IPS DF 4.7 (cell line): ENCODE measurements at regions not wholly inside any gene's neighbourhood (a gene's known extent, or its start where the extent isn't known, plus 50 kb on each side); places are given as distances from the start of the nearest gene placed in this dataset.
"Not testable (repeated sequence)": the region's sequence is repeated elsewhere in the genome, so short reads cannot be mapped to it uniquely, and the experiment has no call there.

Source experiments
- DNase-seq: peaks from one replicate; pipeline ENCODE4 v3.0.0-alpha.2; 2013; ENCODE audit warnings: low spot score; ENCODE audit errors: extremely low read depth

DNA sequence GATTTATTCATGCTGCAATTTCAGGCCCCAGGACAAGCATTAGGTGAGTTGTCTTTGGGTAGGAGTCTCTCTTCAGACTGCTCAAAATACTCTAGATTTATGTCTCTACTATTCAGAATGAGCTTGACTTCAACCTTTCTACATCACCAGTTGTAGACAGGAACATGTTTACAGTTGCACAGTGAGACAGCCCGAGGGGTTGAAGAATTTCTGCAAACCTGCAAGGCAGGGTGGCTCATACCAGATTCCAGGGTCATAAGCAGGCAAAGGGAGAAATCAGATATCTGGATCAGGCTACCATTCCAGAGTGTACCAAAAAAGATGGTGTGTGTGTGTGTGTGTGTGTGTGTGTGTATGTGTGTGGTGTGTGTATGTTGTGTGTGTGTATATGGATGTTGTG lies 112.4 kb downstream of the SPP2 start:
- DNase-seq = no peak

DNA sequence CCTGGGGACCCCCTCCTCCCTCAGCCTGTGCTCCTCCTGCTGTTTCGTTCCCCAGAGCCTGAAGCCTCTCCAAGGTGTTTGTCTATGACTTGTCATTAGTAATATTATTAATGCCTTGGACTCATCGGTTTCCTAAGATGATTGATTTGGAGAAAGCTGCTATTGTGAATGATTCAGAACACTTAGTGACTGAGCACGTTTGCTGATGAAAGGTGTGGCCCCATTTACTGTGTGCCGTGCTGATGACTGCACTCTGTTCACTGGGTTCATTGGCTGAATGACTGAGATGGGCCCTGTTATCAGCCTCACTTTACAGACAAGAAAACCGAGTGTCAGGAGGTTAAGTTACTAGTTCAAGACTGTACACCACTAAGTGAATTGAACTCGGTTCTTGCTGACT lies 111.4 kb downstream of the SPP2 start:
- DNase-seq = no peak

DNA sequence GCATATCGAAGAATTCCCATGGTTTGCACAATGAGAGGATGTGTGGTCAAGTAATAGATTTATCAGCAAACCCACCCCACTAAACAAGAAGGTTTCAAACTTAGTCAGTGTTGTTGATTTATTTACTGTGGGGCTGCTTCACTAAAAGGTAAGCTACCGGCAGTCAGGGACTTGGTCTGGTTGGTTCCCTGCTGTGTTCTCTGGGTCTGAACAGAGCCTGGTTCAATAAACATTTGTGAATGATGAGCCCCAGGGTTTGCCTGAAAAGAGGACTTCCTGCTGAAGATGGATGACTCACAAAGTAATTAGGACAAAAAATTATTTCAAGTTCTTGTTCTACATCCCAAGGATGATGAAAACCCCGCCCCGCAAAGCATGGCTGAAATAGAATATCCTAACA lies 108.3 kb downstream of the SPP2 start:
- DNase-seq = no peak

DNA sequence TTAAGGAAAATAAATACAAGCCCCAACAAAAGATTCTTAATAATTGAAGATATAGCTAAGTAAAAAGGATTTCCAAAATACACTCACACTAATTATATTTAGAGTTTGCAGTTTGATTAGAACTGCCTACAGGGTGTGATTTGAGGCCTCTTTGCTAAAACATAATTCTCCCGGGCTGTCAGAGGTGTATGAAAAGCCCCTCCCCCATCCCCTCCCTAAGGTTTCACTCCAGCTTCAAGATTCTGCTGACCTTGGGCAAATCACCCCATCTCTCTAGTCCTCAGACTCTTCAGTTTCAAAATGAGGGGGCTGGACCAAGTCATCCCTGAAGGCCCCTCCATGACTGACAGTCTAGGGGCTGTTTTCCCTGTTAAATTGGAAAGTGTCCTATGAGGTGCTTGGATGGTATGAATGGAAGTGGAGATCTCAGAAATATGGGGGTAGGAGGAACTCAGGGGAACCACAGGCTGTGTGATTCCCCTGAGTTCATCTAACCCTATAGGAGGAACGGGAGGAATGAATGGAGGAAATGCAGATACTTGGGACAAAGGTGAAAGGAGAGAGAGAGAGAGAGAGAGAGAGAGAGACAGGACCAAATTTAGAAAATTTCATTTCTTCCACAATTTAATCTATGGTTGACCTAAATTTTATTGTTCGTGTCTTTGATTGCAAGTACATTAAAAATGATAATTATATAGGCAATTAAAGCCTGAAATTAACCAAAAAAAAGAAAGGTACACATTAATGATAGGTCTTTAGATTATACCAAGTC lies 107.5 kb downstream of the SPP2 start:
- no peak for DNase-seq

DNA sequence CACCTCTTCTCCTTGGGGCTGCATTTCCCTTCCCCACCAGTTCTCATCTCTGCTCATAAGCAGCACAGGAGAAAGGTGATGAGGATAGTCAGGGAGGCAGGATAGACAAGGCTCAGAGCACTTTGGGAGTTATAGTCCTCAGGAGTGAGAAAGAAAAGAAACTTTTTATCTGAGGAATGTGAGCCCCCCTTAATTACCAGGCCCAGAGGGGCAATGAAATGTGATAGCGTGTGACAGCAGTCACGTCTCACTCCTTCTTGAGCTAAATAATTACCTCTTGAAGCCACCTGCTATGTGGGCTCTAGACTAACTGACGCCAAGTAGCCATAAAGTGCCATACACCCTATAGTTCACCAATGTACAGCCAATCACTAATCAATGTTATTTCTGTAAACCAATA lies 105.8 kb downstream of the SPP2 start:
- DNase-seq = no peak

DNA sequence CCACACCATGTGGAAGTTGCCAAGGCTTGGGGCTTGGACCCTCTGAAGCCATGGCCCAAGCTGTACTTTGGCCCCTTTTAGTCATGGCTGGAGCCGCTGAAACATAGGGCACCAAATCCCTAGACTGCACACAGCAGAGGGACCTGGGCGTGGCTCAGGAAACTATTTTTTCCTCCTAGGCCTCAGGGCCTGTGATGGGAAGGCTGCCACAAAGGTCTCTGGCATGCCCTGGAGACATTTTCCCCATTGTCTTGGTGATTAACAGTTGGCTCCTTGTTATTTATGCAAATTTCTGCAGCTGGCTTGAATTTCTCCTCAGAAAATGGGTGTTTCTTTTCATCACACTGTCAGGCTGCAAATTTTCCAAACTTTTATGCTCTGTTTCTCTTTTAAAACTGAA lies 102.3 kb downstream of the SPP2 start:
- DNase-seq = not testable (repeated sequence)

DNA sequence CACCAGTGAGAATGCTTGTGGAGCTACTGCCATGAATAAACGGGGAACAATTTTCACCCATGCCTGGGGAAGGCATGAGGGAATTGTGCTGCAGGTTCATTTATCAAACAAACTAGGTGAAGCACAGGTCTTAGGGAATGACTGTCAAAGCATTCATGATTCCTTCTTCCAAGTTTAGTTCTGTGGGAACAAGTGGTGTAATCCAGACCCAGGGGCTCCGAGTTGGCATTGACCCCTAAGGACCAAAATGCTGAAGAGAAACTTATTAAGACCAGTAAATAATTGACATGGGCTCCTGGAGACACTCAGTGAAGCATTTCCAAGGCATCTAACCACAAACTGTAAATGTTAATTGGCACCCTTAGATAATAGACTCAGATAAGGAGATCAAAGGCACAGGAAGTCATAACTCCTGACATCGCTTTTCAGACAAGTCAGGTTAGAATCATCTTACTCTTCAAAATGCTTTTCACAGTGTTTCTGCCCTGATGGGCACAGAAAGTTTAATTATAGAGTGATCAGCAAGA lies 96.9 kb downstream of the SPP2 start:
- no peak for DNase-seq

DNA sequence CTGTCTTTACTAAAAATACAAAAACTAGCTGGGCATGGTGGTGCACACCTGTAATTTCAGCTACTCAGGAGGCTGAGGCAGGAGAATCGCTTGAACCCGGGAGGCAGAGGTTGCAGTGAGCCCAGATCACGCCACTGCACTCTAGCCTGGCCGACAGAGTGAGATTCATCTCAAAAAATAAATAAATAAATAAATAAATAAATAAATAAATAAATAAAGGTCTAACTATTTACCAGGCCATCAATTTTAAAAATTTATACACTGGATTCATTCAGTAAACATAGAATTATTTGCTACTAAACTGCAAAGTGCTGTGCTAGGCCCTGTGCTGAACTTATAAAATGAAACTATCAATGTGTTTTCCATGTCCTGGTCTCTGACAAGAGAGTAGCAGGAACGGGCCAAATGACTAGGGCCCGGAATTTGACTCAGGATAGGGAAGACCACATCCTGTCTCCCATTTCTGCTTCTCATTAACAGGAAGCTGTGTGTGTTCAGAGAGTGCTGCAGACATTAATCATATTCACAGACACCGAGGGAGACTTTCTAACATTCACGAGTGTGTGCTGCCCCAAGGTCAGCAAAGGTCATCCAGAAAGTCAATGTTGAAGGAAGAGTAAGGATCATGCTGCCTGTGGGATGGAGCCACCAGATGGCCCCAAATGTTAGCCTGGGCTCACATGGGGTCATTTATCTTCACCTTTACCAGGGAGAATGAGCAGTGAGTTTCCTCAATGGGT lies 95.8 kb downstream of the SPP2 start:
- DNase-seq = no peak

DNA sequence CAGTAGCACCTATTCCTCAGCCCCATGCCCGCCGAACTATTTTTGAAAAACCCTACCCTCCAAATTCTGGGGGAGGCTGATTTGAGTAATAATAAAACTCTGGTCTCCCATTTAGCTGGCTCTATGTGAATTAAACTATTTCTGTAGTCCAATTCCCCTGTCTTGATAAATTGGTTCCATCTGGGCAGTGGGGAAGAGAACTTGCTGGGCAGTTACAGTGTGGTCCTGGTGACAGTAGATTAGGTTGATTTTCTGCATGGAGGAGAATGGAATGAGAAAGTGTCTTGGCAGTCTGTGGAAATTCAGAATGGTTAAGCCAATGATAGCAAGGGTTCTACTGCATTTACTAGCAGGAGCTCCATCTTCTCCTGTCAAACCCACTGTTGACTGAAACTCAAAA lies 95.0 kb downstream of the SPP2 start:
- DNase-seq = no peak

DNA sequence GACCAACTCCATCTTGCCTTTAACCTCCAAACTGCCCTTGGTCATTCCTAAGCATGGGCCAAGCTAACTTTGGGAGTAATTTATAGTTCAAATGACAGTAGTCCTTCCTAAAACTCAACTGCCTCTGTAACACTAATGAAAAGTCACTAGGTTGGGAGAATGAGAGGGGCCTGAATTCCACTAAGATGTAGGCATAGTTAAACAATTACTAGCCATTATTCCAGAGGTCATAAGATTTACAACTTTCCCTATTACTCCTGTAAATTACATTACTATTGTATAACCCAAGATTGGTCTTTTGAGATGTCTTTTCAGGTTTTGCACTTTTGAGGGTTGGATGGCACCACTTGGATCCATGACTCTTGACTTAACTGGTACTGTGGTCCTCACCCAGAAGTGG lies 94.6 kb downstream of the SPP2 start:
- no peak for DNase-seq

DNA sequence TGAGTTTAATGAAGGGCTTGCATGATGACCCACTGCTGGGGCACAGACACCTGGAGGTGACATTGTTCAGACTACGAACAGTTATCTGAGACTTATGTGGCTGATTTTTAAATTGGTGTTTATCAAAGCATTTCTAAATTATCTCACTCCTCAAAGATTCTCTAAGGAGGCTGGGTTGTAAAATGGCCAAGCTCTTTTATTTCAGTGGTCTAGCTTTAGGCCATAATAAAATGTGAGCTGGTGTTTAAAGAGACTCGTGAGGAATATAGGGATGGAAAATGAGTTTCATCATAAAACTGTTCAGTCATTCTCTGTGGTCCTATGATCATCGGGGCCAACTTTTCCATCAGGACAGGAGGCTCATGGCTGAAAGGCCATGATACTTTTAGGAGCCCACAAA lies 93.4 kb downstream of the SPP2 start:
- DNase-seq = no peak

DNA sequence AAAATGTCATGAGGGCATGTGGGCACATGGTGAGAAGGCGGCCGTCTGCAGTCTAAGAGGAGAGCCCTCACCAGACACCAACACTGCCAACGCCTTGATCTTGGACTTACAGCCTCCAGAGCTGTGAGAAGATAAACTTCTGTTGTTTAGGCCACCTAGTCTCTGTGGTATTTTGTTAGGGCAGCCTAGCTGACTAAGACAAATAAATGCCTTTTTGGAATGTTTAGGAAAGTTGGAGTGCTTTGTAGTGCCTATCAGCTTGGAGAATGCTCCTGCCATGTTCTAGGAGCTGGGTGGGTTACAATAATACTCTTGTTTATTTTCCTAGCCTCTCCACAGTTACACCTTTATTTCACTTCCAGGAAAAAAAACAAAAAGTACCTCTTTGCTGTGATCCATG lies 92.0 kb downstream of the SPP2 start:
- DNase-seq = no peak

DNA sequence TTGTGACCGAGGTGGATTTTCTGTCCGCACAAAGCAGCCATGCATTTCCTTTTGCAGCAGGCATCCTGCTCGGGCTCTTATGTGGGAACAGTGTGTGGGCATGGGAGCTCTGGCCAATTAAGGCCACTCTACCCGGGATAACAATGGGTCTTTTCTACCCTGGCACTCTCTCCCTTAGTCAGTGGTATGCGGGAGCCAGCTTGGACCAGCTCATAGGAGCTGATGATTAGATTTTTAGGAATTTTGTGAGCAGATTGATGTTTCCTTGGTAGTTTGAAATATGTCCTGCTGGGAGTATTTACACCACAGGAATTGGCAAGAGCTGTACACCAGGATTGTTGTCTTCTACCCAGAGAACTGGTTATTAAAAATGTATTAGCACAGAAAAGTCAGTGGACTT lies 89.3 kb downstream of the SPP2 start:
- no peak for DNase-seq

DNA sequence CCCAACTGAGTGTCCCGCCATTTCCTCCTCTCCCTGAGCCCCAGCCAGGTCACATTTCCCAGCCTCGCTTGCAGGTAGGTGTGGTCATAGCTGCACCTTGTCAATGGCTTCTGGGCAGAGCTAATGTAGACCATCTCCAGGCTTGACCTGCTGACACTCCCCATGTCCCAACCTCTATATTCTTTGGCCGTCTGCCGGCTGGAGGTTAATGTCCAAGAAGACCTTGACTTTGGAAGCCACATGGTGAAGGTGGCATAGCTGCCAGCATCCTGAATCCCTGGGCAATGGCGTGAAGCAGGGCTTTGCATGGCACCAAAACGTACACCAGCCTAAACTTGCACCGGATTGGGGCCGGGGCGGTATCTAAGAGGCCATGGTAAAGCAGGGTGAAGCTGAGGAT lies 88.3 kb downstream of the SPP2 start:
- no peak for DNase-seq

DNA sequence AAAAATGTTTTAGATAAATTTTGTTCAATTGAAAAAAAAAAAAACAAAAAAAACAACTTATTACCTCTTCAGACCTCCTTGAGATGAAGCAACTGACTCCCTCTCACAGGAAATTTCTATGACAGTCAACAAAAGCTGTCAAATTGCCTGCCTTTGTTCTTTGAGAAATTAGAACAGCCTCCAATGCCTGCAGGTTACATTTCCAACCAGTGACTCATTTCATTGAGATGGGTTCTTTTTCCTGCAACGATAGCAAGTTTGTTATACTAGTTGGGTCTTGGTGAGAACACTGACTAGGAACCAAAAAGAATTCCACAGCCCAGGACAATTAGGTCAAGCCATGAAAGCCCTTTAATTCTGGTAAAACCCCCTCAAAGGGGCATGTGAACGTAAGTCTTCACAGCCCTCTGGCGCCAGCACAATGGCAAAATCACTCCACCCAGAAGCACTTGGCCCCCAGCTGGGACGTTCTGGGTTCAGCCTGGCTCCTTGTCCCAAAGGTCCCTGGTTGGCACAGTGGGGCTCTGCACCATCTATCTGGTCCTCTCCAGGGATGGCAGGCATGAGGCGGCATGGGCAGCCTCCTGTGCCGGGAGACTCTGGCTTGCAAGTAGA lies 87.0 kb downstream of the SPP2 start:
- no peak for DNase-seq

DNA sequence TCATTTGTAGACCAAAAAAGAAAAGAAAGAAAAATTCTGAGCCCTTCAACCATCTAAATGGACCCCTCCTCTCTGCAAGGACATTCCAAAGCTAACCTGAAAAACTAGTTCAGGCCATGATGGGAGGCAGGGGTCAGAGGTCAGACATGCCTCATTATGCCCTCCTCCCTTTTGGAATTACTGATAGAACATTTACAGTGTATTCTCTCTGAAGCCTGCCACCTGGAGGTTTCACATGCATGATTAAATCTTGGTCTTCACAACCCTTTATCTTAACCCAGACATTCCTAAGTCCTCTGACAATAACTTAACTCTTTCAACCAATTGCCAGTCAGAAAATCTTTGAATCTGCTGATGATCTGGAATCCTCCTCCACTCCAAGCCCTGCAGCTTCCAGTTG lies 86.0 kb downstream of the SPP2 start:
- DNase-seq = no peak

DNA sequence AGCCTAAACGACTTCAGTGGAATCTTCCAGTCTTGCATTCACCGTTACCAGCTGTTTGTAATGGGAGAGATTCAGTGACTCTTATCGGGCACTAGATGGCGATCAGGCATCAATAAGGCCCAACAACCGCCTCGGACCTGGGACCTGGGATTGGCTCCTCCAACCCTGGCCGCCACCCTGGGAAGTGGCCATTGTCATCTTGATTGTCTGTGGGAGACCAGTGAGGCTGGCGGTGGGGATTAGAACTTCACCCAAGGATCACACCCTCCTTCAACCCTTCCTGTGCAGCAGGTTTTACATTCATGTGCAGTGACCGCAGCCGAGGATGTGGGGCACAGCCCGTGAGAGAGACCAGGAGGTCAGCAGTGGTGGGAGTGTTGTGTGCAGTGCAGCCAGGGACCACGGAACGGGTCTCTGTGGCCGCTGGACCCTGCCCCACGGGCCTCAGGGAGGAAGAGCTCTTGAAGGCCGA lies 85.3 kb downstream of the SPP2 start:
- peak; percentile 76 for DNase-seq

DNA sequence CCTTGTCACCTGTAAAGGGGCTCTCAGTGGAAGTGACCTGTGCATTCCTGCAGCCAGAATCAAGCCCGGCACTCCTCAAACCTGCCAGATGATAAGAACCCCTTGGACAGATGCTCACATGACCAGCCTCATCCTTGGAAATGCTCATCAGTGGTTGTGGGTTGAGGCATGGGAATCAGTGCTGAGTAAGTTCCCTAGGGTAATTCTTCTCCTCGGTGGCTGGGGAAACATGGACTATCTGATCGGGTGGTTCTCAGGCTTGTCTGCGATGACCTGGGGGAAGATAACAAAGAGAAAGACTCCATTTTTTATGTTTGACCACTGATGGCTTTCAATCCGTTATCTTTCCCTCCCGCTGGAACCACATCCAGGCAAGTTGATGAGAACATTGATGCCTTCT lies 84.0 kb downstream of the SPP2 start:
- DNase-seq = no peak

DNA sequence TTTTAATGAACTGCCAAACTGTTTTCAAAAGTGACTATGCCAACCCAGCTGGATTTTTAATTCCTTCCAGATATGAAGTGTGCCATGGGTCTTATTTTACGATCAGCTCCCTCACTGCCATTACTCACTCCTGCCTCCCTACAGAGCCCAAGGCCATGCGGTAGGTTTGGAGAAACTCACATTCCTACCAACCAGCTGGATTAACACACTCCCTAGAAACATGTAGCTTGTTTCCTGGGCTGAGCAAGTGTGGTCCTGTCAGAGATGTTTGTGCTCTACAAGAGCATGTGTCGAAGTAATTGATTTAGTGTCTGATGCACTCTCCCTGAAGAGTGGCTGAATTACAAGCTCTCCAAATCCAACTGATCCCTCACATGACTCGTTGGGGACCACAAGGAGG lies 82.5 kb downstream of the SPP2 start:
- DNase-seq = no peak

DNA sequence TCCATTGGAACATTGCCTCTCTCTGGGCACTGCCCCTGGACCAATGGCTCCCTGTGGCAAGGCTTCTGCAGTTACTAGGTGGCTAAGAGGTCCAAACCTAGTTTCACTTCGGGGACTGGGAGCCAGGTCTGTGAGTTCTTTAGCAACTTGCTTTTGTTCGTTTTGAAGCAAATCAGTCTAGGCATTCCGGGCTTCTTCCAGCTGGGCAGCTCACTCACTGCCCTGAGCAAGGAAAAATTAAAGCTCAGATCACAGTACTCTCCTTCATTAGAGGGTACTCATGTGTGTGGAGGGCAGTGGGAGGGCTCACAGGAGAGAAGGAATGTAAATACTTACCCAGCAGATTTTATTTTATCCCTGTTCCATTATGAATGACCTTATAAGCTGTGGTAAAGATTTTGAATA lies 80.3 kb downstream of the SPP2 start:
- no peak for DNase-seq

DNA sequence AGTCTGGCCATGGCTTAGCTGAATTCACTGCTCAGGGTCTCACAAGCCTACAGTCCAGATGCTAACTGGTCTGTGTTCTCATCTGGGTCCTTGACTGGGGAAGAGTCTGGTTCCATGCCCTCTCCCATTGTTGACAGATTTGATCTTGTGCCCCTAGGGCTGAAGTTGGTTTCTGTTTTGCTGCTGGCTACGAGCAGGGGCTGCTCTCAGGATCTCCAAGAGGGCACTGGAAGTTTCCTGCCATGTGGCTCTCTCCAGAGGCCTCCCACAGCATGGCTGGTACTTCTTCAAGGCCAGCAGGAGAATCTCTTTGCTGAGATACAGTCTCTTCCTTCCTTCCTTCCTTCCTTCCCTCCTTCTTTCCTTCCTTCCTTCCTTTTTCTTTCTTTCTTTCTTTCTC lies 78.1 kb downstream of the SPP2 start:
- no peak for DNase-seq
